HFF-Myc (cell line): ENCODE measurements at regions not wholly inside any gene's neighbourhood (a gene's known extent, or its start where the extent isn't known, plus 50 kb on each side); places are given as distances from the start of the nearest gene placed in this dataset.
"Not testable (repeated sequence)": the region's sequence is repeated elsewhere in the genome, so short reads cannot be mapped to it uniquely, and the experiment has no call there.

Source experiments
- DNase-seq: peaks from one replicate; pipeline ENCODE4 v3.0.0-alpha.2; 2011; ENCODE audit warnings: low read depth; ENCODE audit errors: extremely low read depth
- H3K4me3 ChIP-seq: replicated peaks from 2 replicates; pipeline ENCODE4 v1.5.1; 2011; ENCODE audit warnings: low read depth, mild to moderate bottlenecking, control low read depth, low read length
- CTCF ChIP-seq: IDR thresholded peaks from 2 replicates; pipeline ENCODE4 v1.5.1; 2012; ENCODE audit warnings: mild to moderate bottlenecking, low read depth, low read length, control low read depth; ENCODE audit errors: missing control alignments

GRCh38 chr6:4482461-4482860 is 293.7 kb upstream of the CDYL start:
- no peak overlapping the region for H3K4me3 ChIP-seq
- DNase-seq = no peak
- TF ChIP-seq CTCF = no peak

GRCh38 chr6:4480788-4481735 is 295.1 kb upstream of the CDYL start:
- no peak for TF ChIP-seq CTCF
- no peak overlapping the region for H3K4me3 ChIP-seq
- DNase-seq = no peak

GRCh38 chr6:4478098-4478497 is 298.1 kb upstream of the CDYL start:
- no peak for TF ChIP-seq CTCF
- no peak overlapping the region for H3K4me3 ChIP-seq
- DNase-seq = no peak

GRCh38 chr6:4474810-4475209 is 301.4 kb upstream of the CDYL start:
- no peak for TF ChIP-seq CTCF
- H3K4me3 ChIP-seq = no peak overlapping the region
- DNase-seq = no peak

- DNase-seq = no peak
Observed at GRCh38 chr6:4472969-4473642, 303.1 kb upstream of the CDYL start.

GRCh38 chr6:4472222-4472621 is 304.0 kb upstream of the CDYL start:
- DNase-seq = no peak
- no peak overlapping the region for H3K4me3 ChIP-seq
- TF ChIP-seq CTCF = no peak

More at GRCh38 chr6:4472969-4473642, 303.1 kb upstream of the CDYL start:
- no peak overlapping the region for H3K4me3 ChIP-seq
- TF ChIP-seq CTCF = no peak

GRCh38 chr6:4471515-4471914 is 304.7 kb upstream of the CDYL start:
- DNase-seq, H3K4me3 ChIP-seq: not testable (repeated sequence)
